Esophagus mucosa (tissue), 1 donor: ENCODE measurements at regions not wholly inside any gene's neighbourhood (a gene's known extent, or its start where the extent isn't known, plus 50 kb on each side); places are given as distances from the start of the nearest gene placed in this dataset.
"Not testable (repeated sequence)": the region's sequence is repeated elsewhere in the genome, so short reads cannot be mapped to it uniquely, and the experiment has no call there.

ENCODE experiments used
- ATAC-seq: fragments of 200-7000 bp; cut with Tn5 transposase; one replicate; pipeline ENCODE4 v1.9.1; 2020
- donor health status: DM: yes; HTN: yes; CAD: no.

DNA sequence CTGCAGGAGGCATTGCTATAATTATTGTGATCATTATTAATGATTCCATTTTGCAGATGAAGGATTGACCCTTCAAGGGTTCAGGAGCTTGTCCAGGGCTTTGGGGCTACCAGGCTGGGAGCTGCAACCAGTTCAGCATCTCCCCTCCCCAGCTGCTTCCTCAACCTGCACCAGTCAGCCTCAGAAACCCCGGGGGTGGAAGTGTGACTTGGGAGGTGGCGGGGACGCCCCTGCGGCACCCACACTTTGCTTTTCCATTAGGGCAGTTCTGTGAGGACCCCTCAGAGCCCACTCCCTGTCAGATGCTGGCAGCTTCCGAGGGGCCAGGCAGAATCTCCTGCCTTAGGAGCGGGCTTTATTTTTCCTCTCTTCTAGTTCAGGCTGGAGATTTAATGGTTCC is 85.6 kb downstream of the OLFM1 start:
- ATAC-seq, result no peak

DNA sequence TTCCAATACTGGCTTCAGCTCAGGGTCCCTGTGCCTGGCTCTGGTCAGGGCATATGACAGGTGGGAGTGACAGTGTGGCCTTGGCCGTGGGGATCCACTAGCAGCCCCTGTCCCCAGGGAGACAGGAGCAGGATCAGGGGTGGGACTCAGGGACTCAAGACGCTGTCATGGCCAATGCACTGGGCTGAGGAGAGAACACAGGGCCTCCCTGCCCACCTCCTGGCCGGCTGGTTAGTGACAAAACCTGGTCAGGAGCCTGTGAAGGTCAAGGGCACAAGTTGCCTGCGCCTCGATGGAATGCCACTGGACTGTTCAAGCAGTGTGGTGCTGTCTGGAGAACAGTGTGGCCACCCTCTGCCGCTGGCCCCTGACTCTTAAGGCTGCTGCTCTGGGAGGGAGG is 86.8 kb downstream of the OLFM1 start:
- no peak for ATAC-seq

DNA sequence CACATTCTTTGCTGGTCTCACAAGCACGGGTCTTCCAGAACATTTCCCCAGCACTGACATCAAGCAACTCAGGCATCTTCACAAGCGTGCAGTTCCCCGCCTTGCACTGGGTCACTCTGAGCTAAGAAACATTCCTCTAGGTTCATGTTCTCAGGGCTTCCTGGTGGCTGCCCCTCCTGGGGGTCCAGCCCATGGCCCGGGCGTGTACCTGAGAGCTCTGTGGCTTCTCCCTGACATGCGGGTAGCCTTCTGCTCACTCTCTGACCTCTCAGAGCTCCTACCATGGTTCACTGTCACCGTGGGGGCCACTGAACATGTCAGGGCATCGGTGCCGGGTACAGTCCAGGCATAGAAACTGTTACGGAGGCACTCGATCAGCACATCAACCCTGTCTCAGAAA is 87.5 kb downstream of the OLFM1 start:
- ATAC-seq, result no peak

DNA sequence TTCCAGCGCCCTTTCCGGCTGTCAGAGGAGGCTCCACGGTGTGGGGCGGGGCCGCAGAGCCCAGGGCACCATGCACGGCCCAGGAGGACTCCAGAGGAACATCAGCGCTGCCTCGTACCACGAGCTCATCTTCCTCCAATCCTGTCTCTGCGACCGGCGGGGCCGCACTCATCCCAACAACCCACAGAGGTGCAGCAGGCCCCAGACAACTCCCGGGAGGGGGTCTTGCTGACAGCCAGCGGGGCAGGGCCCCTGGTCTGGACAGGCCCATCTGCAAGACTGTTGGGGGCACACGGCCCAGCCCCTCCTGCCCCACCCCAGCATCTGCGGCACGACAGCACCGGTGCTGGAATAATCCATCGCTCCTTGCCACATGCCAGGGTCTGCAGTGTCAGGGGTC is 88.8 kb downstream of the OLFM1 start:
- ATAC-seq, result no peak

DNA sequence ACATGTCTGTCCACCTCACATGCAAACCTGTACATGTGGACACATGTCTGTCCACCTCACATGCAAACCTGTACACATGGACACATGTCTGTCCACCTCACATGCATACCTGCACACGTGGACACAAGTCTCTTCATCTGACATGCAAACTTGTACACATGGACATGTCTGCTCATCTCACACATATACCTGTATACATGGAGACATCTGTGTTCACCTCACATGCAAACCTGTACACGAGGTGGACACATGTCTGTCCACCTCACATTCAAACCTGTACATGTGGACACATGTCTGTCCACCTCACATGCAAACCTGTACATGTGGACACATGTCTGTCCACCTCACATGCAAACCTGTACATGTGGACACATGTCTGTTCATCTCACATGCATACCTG is 90.1 kb downstream of the OLFM1 start:
- not testable (repeated sequence) for ATAC-seq

DNA sequence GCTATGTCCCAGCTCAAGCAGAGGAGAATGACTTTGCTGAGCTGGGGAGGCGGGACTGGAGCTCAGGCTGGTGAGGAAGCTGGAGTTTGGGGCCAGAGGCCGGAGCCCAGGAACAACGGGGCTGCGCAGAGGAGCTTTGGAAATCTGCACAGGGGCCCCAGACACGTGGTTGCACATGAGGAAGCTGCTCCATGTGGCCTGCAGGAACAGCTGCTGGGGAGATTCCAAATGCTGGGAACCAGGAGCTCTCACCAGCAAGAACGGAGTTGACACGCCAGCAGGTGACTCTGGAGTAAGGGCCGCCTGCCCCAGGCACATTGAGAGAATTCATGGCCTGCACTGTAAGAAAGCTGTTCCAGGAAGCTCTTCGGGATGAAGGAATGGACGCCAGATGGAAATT is 91.0 kb downstream of the OLFM1 start:
- ATAC-seq, result no peak

DNA sequence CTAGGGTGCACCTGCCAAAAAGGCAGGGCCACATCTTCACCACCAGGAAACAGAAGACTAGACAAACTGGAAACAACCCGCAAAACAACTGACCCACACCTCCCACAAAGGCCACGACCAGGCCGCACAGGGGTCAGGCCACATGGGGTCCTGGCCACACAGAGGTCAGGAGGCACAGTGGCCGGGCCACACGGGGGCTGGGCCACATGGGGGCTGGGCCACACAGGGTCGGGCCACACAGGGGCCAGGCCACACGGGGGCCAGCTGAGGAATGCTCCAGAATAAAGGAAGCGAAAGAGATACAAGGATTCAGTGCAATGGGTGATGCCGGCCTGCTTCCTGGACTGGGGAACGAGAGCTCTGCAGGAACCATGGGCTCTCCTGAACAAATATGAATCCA is 91.6 kb downstream of the OLFM1 start:
- ATAC-seq, result no peak

DNA sequence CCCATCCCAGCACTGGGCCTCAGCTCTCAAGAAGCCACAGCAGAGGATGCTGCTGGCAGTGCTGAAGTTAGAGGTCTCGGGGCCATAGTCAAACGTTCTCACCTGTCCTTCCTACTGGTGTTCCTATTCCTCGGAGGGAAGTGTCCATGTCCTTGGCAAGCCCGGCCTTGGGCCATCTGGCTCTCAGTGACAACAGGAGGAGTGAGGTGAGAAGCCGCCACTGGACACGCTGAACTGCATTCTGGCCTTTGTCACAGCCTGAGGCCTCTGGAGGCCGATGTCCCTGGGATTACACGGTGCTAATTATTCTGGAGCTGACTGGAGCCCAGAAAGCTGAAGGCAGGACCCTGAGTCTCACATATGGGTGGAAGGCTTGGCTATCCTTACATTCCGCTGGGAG is 92.5 kb downstream of the OLFM1 start:
- no peak for ATAC-seq

DNA sequence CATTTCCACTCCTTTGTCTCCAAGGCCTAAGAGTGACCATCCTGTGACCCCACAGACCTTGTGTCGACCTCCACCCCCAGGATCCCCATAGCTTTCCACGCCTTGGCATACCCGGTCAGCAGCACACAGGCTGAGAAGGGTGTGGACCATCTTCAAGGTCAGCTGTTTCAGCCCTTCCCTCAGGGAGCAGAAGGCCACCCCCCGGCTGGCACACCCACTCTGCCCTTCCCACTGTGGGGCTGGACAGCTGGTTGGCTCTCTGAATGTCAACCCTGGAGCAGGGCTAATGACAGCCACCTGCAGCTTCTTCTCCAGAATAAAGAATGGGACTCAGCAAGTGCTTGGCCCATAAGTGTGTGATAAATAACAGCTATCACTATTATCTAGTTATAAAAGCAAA is 93.1 kb downstream of the OLFM1 start:
- ATAC-seq, result no peak

DNA sequence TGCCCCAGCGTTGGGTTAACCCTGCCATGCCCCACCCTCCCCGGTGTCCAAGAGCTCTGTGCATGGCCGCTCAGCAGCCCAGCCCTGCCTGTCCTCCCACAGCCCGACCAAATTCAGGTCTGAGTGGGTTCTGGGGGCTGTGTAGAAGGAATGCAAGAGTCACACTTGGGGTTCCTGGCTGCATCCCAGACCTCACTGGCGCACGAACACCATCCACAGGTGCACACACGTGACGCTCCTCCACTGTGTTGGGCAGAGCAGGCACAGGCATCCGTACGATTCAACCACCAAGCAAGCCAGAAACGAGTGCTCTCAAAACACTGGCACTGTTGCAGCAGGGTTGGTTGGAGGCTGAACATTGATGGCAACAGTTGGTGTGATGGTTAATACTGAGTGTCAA is 93.9 kb downstream of the OLFM1 start:
- no peak for ATAC-seq

DNA sequence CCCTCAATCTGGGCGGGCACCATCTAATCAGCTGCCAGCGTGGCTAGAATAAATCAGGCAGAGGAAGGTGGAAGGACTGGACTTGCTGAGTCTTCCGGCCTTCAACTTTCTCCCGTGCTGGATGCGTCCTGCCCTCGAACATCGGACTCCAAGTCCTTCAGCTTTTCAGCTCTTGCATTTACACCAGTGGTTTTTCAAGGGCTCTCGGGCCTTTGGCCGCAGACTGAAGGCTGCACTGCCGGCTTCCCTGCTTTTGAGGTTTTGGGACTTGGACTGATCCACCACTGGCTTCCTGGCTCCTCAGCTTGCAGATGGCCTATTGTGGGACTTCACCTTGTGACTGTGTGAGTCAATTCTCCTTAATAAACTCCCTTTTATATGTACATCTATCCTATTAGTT is 94.4 kb downstream of the OLFM1 start:
- ATAC-seq, result not testable (repeated sequence)

DNA sequence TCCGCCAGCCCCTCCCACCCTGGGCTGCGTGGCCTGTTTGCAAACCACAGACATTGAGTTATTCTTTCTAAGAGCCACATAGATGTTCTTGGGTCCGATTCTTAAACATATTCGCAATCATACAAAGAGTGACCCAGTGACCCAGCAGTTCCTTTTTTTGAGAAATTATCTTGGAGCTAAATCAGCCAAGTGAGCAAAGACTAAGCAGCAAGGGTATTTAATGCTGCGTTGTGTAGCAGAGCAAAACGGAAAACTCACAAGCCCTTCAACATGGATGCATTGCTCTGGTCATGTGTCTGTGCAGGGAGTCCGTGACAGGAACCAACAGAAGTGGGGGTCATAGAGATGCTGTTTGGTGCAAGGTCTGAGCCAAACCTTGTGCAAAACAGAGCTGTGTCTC is 95.6 kb downstream of the OLFM1 start:
- ATAC-seq, result no peak

DNA sequence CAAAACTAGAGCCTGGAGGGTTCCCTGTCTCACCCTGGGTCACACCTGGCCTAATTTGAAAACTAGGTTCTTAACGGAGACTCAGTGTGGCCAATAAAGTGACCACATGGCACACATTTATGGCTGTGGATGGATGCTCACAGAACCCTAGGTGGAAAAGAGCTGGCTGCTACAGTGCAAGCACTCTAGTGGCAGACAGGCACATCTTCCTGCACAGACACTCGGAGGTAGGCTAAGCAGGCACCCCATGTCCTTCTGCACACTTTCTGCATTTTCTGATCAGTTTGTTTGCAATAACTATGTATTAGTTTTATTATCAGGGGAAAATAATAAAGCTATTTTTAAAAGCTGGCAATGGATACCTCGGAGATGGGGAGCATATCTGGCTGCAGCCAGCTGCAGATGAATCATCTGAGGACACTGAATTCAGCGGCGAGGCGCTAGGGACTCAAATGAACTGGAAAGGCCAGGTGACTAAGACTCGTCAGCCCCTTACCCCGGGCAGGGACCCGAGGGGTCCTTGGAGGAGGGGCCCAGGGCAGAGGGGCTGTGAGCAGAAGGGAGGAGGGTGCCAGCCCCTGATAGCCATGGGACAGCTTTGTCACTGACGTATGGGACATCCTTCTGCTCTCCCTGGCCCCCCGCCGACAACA is 96.2 kb downstream of the OLFM1 start:
- ATAC-seq, result no peak

DNA sequence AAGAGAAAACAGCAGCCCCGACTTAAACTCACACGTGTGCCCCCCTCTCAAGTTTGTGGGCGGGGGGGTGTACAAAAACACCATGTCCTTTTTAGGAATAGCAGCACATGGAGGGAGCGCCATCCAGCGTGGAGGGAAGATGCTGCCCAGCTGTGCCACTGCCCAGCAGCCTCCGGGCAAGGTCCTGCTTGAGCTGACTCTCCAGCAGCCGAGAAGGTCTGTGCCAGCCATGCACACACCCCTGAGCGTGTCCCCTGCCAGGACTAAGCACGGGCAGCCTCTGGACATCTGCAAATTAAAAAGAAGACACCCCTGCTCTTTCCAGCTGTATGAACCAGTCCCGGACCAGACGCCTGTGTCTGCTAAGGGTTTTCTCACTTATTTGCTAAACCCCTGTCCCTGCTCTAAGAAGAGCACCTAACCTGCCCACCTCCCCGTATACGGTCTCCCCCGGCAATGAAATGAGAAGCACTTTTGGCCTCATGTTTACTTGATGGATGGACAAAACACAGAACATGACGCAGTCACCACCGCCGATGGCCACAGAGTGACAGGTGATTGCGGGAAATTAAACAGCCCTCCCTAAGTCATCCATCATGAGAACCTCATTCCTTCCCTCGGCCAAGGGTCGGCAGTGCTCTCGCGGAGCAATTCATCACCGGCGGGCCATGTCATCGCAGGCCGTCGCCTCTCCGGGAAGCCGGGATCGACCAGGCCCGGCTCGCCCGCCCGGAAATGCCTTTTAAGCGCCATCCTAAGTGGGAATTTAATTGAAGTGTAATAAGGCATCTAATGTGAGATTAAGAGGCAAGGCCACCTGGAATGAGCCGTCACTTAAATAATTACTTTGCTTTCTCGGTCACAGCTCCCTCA is 96.9 kb downstream of the OLFM1 start:
- ATAC-seq, result no peak

DNA sequence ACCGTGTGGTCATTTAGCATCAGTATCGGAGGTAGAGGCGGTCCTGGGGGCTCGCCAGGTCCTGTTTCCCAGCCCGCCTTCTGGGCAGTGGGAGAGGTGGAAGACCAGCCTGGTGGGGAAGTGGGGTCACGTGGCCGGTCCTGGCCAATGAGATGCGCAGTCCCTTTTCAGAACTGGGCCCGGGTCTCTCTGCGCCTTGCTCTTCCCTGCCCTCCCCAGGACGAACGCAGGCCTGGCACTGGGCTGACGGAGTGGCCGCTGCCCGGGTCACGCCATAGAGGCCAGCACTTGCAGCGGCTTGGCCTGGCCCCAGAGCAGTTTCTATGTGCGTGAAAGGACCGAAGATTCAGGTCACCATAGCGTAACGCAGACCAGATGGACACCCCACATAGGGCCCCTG is 97.6 kb downstream of the OLFM1 start:
- no peak for ATAC-seq

DNA sequence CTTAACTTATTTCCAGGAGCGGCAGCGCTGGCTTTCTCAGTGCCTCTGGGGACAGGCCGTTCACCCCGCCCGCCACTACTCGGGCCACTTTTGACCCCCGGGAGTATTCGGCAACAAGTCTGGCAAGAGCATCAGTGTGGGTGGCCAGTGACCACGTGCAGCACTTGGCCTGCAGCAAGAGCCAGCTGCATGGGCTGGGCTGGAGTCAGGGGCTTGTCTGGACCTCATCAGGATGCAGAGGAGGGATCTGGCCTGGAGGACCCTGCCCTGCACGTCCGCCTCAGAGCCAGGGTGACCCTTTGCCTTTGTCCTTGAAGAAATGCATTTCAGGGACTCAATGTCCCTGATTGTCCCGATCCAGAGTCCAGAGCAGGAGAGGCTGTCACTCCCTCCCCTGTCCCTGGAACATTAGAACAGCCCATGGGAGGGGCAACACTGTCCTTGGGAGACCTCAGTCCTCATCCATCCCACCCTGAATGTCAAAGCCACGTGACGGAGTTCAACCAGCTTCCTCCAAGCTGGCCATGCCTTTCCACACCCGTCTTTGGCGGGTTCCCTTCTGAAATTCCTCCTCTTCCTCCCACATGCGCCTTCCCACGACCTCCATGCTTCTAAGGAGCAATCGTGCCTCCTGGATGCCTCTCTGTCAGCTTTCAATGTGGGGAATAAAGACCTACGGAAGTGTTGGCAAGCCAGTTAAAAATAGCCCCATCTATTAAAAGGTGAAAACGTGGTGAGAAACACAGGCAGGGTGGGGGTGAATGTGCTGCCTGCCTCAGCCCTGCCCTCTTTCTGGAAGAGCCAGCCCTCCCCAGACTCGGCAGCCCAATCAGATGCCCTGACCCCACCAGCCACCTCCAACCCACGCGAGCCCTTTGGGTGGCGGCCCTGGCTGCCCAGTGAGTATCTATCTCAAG is 99.0 kb downstream of the OLFM1 start:
- no peak for ATAC-seq

DNA sequence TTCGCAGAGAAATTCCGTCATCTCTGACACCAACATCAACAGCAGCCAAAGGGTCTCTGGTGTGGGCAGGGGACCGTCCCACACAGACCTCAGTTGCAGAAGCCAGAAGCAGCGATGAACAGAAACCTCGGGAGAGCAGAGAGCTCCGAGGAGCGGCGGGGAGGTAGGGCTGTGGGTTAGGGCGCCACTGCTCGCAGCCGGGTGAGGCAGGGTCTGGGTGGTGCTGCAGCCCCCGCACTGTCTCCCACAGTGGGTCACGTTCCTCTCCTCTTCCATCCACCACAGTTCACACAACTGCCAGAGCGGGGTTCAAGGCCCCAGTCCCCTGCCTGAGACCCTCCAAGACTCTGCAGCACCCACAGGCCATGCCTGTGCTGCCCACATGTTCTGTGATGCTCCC is 99.9 kb downstream of the OLFM1 start:
- ATAC-seq, result no peak

DNA sequence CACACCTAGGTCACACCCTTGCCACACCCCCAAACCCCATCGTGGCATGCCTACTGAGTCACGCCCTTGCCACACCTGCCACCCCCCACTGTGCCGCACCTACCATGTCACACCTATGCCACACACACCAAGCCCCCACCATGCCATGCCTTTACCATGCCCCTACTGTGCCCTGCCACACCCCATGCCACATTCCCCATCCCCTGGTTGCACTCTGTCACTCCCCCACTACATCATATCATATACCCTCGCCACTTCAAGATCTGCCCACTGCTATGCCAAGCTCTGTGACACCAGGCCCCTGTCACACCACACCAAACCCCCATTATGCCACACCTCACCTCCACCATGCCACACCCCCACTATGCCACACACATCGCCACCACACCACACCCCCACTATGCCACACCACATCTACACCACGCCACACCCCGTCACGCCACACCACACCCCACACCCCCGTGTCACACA is 101.2 kb downstream of the OLFM1 start:
- ATAC-seq, result peak; percentile 14

DNA sequence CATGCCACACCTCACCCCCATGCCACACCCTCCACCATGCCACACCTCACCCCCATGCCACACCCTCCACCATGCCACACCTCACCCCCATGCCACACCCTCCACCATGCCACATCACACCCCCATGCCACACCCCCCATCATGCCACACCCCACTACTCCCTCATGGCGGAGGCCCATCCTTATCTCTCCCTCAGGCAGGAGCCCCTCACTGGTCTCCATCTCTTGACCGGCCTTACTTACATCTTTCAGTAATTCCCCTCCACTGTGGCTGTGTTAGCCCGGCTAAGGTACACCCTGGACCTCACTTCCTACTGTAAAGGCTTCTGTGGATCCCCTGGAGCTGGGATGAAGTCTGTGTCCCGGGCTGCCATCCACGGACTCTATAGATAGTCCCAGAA is 102.0 kb downstream of the OLFM1 start:
- no peak for ATAC-seq

DNA sequence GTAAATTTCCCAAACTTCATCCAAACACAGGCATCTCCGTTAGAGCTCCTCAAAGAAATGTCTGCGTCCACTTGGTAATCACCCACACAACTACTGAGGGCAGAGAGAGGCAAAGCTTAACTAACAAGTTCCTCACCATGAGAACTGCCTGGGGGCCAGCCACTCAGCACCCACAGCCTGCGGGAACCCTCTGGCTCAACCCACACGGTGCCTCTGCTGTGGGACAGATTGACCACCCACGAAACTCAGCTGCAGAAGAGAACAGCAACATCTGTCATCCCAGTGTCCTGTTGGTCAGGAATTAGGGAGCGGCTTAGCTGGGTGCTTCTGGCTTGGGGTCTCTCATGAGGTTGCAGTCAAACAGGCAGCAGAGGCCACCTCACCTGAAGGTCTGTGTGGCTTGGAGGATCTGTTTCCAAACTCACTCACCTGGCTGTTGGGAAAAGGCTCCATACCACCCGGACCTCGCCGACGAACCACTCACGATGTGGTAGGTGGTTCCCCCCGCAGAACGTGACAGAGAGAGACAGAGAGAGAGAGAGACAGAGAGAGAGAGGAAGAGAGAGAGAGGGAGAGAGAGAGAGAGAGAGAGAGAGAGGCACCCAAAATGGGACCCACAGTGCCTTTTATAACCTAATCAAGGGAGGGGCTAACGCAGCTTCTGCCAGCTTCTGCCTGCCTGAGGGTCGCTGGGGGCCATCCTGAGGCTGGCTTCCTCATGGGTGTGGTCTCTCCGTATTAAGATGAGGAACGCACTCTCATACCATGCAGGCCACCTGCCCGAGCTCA is 103.5 kb downstream of the OLFM1 start:
- ATAC-seq, result no peak

DNA sequence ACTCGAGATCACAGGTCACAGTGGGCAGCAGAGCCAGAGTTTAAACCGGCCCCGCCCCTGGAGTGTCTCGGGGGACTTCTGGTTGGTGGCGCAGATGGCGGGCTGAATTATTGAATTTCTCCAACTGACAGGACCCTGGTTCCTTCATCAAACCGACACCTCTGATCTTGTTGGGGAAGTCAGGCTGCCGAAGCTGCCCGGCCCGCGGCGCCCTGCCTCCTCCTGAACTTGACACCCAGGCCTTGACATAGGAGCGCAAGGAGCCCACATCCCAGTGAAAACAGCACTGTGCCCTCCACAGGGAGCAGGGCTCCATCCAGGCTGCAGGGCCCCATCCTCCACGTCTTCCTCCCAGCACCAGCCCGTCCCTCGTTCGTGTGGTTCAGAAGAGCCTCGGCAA is 105.2 kb downstream of the OLFM1 start:
- no peak for ATAC-seq

DNA sequence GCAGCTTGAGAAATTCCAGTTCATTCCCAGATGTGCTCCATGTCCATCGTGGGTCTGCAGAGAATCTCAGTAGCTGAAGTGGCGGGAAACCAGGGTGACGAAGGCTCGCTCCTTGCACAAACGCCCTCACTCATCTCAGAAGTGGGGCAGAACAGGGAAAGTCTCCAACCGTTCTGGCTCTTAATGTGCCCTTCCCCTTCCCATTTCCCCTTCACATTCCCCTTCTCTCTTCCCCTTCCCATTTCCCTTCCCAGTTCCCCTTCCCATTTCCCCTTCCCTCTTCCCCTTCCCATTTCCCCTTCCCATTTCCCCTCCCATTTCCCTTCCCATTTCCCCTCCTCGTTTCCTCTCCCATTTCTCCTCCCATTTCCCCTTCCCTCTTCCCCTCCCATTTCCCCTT is 108.5 kb downstream of the OLFM1 start:
- not testable (repeated sequence) for ATAC-seq
